Gastroesophageal sphincter (tissue), 4 donors: ENCODE measurements at regions not wholly inside any gene's neighbourhood (a gene's known extent, or its start where the extent isn't known, plus 50 kb on each side); places are given as distances from the start of the nearest gene placed in this dataset.

Source experiments
- ATAC-seq: fragments of 150-250 bp; one replicate; pipeline ENCODE4 v1.9.1; 2016; ENCODE audit warnings: mild to moderate bottlenecking, moderate library complexity
- H3K27ac ChIP-seq, 4 donors: fragments of 200-600 bp; sonication (generic) in 3 of 4; 1 replicate in 3 of 4; 2 replicates in 1 of 4; pipeline ENCODE4 v1.5.1; 2016 to 2019
- H3K27me3 ChIP-seq: fragments of 200-600 bp; sonication (generic); one replicate; pipeline ENCODE4 v1.5.1; 2019
- H3K36me3 ChIP-seq, 2 donors: fragments of 200-600 bp; sonication (generic); one replicate each; pipeline ENCODE4 v1.5.1; 2019; ENCODE audit warnings: control low read depth in 1 of 2
- H3K4me1 ChIP-seq, 3 donors: fragments of 200-600 bp; sonication (generic); 1 replicate in 2 of 3; 2 replicates in 1 of 3; pipeline ENCODE4 v1.5.1; 2016 to 2019; ENCODE audit warnings: control low read depth in 2 of 3
- H3K4me3 ChIP-seq, 2 donors: fragments of 200-600 bp; sonication (generic); one replicate each; pipeline ENCODE4 v1.5.1; 2019; ENCODE audit warnings: mild to moderate bottlenecking in 1 of 2, moderate library complexity in 1 of 2
- H3K9me3 ChIP-seq, 3 donors: fragments of 200-600 bp; sonication (generic); one replicate each; pipeline ENCODE4 v1.5.1; 2017 to 2019; ENCODE audit warnings: control low read depth in 2 of 3
- EP300 ChIP-seq: sonication (generic); formaldehyde crosslinking; IDR thresholded peaks from one replicate; pipeline ENCODE4 v1.6.1; 2017; ENCODE audit warnings: antibody characterized with exemption, mild to moderate bottlenecking
- POLR2A ChIP-seq, 2 donors: fragments of 450-650 bp; IDR thresholded peaks; one replicate each; pipeline ENCODE4 v1.6.1; 2017; ENCODE audit warnings: antibody characterized with exemption in 2 of 2, mild to moderate bottlenecking in 2 of 2, moderate library complexity in 1 of 2
- POLR2AphosphoS5 ChIP-seq: sonication (generic); formaldehyde crosslinking; IDR thresholded peaks from one replicate; pipeline ENCODE4 v1.6.1; 2017; ENCODE audit warnings: antibody characterized with exemption
- WGBS, 2 donors: methylation state at CpG; one replicate each; pipeline ENCODE4 v1.1.5; 2018; ENCODE audit warnings: low coverage in 1 of 2; 5-methylcytosine and 5-hydroxymethylcytosine counted together
- TF ChIP-seq, protein P1 (sequence below), 4 experiments: fragments of 200-600 bp in 2 of 4; fragments of 450-650 bp in 2 of 4; sonication (generic) in 1 of 4; IDR thresholded peaks; one replicate each; pipeline ENCODE4 v1.5.1; 2017 to 2019; ENCODE audit warnings: antibody characterized with exemption in 4 of 4, mild to moderate bottlenecking in 2 of 4, moderate library complexity in 2 of 4

DNA sequence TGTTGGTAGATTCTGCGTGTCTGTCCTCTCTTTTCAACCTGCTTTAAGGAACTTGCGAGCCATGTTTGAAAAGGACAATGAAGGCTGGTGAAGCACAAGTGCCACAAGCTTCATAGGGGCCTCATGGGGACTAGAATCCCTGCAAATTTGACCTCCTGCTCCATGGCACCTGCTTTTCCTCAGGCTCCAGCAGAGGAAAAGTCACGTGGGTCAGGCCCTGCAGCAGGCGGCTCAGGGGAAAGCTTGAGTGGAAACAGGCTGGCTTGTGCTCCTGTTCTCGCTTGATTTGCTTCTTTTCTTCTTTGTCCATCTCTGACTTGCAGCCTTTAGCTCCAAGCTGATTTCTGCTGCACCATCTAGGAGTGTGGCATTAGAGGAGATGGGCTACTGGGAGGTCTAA, 187.6 kb upstream of the MAST4 start:
- no peak overlapping the region for H3K27ac ChIP-seq
- WGBS, 2 donors, result 40 to 55% methylated on average over 1 to 5 of the region's 5 CpGs
- ATAC-seq, result no peak
- no peaks in the 10 kb centered on the region for H3K36me3 ChIP-seq
- no peaks in the 10 kb centered on the region for H3K27me3 ChIP-seq
- H3K4me1 ChIP-seq, result no peaks in the 10 kb centered on the region
- peaks cover 0 to 4% (median 0%) of the 10 kb centered on the region in 3 donors for H3K9me3 ChIP-seq
- TF ChIP-seq POLR2A (IDR thresholded peaks at IDR 0.05) (no peak), EP300 (no peak), POLR2AphosphoS5 (no peak)
- TF ChIP-seq, protein P1, sequence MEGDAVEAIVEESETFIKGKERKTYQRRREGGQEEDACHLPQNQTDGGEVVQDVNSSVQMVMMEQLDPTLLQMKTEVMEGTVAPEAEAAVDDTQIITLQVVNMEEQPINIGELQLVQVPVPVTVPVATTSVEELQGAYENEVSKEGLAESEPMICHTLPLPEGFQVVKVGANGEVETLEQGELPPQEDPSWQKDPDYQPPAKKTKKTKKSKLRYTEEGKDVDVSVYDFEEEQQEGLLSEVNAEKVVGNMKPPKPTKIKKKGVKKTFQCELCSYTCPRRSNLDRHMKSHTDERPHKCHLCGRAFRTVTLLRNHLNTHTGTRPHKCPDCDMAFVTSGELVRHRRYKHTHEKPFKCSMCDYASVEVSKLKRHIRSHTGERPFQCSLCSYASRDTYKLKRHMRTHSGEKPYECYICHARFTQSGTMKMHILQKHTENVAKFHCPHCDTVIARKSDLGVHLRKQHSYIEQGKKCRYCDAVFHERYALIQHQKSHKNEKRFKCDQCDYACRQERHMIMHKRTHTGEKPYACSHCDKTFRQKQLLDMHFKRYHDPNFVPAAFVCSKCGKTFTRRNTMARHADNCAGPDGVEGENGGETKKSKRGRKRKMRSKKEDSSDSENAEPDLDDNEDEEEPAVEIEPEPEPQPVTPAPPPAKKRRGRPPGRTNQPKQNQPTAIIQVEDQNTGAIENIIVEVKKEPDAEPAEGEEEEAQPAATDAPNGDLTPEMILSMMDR (IDR thresholded peaks at IDR 0.05), result no peak
- H3K4me3 ChIP-seq, result no peak overlapping the region

DNA sequence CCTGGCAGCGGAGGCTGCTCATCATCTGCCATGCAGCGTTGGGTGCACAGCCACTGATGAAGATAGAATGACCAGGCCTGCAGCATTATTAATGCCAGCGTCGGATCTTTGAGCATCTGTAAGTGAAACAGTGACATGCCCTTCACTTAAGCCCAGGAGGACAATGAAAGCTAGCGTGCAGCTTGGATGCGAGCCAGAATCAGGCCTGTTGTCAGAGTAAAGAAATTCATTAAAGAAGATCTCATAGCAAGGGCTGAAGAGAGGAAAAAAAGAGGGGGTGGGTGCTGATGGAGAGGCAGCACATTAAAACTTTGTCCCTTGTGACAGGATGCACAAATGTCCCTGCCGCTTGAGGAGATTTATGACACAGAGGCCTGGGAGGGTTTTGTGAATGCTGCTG, 186.1 kb upstream of the MAST4 start:
- Histone ChIP-seq H3K4me3 (no peak overlapping the region), H3K9me3 (peaks cover 0 to 4% (median 0%) of the 10 kb centered on the region in 3 donors), H3K27me3 (no peaks in the 10 kb centered on the region), H3K4me1 (no peaks in the 10 kb centered on the region), H3K27ac (no peak overlapping the region), H3K36me3 (no peaks in the 10 kb centered on the region)
- ATAC-seq, result no peak
- no peak for TF ChIP-seq POLR2AphosphoS5
- TF ChIP-seq EP300, result no peak
- TF ChIP-seq, protein P1 (IDR thresholded peaks at IDR 0.05), result no peak
- no peak for TF ChIP-seq POLR2A (IDR thresholded peaks at IDR 0.05)
- WGBS, 2 donors, result 40 to 46% methylated on average over 2 of the region's 7 CpGs

DNA sequence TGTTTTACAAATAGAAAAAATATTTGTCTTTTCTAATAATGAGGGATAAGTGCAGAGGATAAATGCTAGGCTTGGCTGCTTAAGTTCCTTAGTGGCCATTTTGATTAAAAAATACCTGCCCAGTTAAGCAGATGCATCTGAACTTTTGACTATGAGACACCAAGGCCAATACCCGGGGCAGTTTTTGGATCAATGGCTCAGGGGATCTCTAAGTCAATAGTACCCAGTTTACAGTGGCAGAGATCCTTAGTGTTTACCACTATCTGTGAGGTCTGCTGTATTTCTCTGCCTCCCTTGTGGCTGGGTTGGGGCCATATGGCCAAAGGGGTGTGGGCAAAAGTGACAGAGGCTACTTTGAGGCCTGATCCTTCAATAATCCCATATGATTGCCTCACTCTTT, 184.5 kb upstream of the MAST4 start:
- TF ChIP-seq POLR2A (IDR thresholded peaks at IDR 0.05) (no peak), EP300 (no peak), POLR2AphosphoS5 (no peak)
- TF ChIP-seq, protein P1 (IDR thresholded peaks at IDR 0.05), result no peak
- H3K27ac ChIP-seq, result no peak overlapping the region
- no peak for ATAC-seq
- no peaks in the 10 kb centered on the region for H3K4me1 ChIP-seq
- peaks cover 0 to 4% (median 0%) of the 10 kb centered on the region in 3 donors for H3K9me3 ChIP-seq
- no peaks in the 10 kb centered on the region for H3K36me3 ChIP-seq
- WGBS, 2 donors, result 100% methylated on average over 1 of the region's 1 CpG; no CpG with 5 or more reads in 1 of the 2 donors
- no peaks in the 10 kb centered on the region for H3K27me3 ChIP-seq
- H3K4me3 ChIP-seq, result no peak overlapping the region

DNA sequence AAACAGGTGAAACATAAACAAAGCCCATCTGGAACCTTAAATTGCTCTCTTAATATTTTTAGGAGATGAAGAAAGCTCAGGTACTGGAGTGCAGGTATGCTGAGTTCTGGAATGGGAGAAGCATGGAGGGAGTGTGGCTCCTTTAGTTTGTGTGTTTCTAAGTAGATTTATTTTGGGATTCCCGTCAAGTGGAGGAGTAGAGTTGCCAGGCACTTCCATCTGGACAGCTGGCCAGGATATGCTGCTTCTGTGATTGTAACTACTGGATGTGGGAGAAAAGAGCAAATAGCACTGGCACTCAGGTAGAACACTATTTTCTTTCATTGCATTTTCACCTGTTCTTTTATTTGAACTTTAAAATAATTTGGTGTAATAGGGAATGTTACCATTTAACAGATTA, 182.3 kb upstream of the MAST4 start:
- no peak overlapping the region for H3K4me3 ChIP-seq
- H3K27me3 ChIP-seq, result no peaks in the 10 kb centered on the region
- H3K9me3 ChIP-seq, result peaks cover 0 to 4% (median 0%) of the 10 kb centered on the region in 3 donors
- H3K4me1 ChIP-seq, result no peaks in the 10 kb centered on the region
- no peaks in the 10 kb centered on the region for H3K36me3 ChIP-seq
- no peak for ATAC-seq
- TF ChIP-seq POLR2A (IDR thresholded peaks at IDR 0.05) (no peak), EP300 (no peak), POLR2AphosphoS5 (no peak)
- TF ChIP-seq, protein P1 (IDR thresholded peaks at IDR 0.05), result no peak
- no peak overlapping the region for H3K27ac ChIP-seq
- 71 to 80% methylated on average over 1 of the region's 1 CpG for WGBS, 2 donors

DNA sequence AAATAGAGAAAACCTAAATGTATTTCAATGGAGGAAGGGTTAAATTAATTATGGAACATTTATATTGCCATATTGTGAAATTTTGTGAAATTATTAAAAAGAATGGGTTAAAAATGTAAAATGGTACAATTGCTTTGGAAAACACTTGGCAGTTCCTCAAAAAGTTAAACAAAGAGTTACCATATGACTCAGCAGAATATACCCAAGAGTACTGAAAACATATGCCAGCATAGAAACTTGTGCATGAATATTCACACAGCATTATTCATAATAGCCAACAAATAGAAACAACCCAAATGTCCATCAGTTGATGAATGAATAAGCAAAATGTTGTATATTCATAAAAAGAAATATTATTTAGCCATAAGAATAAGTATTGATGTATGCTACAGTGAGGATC, 181.0 kb upstream of the MAST4 start:
- no peaks in the 10 kb centered on the region for H3K27me3 ChIP-seq
- no peak overlapping the region for H3K4me3 ChIP-seq
- no peak overlapping the region for H3K27ac ChIP-seq
- no peaks in the 10 kb centered on the region for H3K4me1 ChIP-seq
- no peak for ATAC-seq
- H3K9me3 ChIP-seq, result peaks cover 0 to 4% (median 0%) of the 10 kb centered on the region in 3 donors
- no peaks in the 10 kb centered on the region for H3K36me3 ChIP-seq
- TF ChIP-seq POLR2AphosphoS5 (no peak), POLR2A (IDR thresholded peaks at IDR 0.05) (no peak), EP300 (no peak)
- TF ChIP-seq, protein P1 (IDR thresholded peaks at IDR 0.05), result no peak
